NCI-H2171 (cell line): ENCODE measurements at regions not wholly inside any gene's neighbourhood (a gene's known extent, or its start where the extent isn't known, plus 50 kb on each side); places are given as distances from the start of the nearest gene placed in this dataset.
"Not testable (repeated sequence)": the region's sequence is repeated elsewhere in the genome, so short reads cannot be mapped to it uniquely, and the experiment has no call there.

Experiments
- DNase-seq: peaks from one replicate; lab custom pipeline; 2025; lab: John Stamatoyannopoulos, UW

DNA sequence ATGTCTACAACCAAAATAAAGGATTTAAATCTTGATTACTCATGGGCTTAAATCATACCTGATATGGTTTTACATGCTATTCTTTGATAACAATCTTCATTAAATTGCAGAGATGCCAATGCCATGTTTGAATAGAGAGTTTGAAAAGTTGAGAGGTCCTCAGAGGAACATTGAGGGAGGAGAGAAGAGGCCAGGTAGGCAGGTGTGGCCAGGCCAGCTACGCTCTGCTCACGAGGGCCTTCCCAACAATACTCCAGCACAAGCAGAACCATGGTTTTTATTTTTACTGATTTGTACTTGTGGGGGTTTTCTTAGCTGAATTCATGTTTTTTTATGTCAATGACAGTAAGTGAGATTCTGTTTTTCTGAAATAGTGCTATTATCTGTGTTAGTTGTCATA, 158.1 kb upstream of the RFC3 start:
- no peak for DNase-seq

DNA sequence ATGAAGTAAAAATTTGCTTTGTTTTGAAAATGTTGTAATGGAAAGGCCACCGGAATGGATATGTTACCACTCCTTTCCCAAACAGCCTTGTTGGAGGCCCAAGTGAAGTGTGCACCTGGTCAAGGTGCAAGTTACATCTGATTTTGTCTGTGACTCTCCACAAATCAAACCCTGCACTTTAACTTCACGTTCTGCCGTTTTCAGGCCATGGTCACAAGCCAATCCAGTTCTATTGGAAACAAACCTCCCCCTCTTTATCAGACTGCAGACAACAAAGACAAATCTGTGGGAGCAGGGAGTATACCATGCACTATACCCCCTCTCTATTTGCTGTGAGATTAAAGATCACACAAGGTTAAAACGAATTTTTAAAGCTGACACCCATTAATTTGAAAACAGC, 155.6 kb upstream of the RFC3 start:
- DNase-seq, result no peak

DNA sequence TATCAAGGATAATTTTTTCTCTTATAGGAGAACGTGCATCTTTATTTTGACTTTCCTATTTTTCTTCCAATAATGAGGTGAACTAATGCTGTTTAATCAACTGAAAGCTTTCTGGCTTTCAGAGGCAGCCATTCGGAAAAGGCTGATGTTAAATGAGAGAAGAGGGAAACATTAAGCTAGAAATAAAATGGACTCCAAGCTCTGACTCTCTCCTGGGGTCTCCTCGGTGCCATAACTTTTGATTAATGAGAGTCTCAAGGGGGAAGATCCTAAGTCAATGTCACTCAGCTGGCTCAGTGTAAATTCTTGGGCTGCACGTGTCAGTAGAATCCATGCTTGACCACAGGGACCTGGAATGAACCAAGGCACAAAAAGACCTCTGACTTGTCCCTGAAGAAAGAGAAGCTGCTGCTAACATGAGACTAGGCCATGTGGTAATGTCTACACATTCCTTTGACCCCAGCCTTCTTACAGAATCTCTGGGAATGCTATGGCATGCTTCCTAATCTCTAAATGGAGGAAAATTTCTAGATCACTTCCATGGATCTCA, 152.2 kb upstream of the RFC3 start:
- no peak for DNase-seq

DNA sequence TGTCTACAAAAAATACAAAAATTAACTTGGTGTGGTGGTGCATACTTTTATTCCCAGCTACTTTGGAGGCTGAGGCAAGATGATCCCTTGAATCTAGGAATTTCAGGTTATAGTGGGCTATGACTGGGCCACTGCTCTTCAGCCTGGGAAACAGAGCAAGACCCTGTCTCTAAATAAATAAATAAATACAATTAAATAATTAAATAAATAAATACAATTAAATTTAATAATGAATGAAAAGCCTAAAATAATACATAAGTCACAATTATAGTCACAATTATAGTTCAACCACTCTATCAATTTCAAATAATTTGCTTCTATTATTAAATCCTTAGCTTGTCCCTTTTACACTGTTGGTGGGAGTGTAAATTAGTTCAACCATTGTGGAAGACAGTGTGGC, 146.4 kb upstream of the RFC3 start:
- DNase-seq, result no peak

DNA sequence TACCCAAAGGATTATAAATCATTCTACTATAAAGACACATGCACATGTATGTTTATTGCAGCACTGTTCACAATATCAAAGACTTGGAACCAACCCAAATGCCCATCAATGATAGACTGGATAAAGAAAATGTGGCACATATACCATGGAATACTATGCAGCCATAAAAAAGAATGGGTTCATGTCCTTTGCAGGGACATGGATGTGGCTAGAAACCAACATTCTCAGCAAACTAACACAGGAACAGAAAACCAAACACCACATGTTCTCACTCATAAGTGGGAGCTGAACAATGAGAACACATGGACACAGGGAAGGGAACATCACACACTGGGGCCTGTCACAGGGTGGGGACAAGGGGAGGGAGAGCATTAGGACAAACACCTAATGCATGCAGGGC, 145.9 kb upstream of the RFC3 start:
- not testable (repeated sequence) for DNase-seq

DNA sequence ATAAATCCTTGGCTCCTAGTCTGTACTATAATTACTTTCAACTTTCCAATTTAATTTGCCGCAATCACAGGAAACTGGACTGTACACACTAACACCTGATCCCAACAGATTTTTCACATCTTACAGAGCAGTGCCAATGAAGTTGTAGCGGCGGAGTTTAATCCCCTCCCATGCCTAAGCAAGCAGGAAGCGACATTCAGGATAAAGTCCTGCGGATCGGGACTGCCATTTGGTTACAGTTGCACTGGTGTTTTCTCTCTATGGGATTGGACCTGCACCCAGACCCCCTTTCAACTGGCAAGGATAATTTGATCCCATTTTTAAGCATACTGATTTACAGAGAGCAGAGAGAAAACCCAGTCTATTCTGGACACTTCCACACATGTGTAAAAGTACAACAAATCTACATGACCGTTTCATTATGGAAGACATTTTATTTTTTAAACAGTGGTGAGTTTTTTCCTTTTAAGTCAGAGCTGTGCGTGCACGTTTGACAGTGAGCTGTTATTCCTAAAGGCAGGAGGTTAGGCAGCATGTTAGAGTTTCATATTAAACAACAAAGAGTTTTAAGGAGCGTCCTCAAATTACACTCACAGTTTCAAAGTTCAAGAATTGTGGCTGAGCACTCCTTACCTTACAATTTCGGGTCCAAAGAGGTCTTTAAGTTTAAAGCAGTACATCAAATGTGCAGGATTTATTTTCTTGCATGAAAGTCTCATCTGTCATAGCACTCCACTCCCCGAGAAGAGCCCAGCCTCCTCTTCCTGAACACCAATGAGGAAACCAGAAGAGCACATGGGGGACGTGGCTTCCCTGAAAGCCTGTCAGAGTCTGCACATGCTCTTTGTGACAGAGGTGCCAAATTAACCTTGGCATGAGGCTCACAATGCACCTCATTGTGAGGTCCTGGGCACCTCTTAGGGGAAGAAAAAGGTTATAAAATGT, 141.6 kb upstream of the RFC3 start:
- DNase-seq, result no peak

DNA sequence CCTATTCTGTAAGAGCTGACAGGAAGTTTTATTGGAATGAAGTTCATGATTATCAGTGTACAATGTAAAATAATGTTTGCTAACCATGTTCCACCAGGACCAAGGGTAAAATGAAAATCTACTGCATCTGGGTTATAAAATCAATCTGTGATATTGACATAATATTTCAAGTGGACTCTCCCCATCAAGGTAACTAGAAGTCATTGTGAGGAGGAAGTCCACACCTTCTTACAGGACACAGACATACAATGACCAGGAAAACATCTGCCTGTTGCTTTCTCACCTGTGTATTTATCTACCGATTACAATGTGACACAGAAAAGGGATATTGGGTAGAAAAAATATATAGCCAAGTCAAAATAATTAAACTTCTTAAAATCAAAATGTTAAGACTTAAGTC, 140.7 kb upstream of the RFC3 start:
- no peak for DNase-seq

DNA sequence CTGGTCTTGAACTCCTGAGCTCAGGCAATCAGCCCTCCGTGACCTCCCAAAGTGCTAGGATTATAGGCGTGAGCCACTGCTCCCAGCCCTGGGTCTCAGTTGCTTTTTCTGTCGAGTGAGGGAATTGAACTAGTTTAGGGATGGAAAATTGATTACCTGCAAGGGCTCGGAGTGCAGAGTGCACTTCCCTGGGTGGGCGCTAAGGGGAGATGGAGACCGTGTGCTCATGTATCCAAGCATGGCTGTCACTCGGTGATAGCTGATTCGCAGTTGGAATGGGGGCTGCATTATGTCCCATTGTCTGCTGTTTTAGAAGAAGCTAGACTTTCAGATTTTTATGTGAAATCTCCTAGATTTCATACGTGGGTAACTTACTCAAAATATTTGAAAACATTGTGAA, 139.9 kb upstream of the RFC3 start:
- no peak for DNase-seq

DNA sequence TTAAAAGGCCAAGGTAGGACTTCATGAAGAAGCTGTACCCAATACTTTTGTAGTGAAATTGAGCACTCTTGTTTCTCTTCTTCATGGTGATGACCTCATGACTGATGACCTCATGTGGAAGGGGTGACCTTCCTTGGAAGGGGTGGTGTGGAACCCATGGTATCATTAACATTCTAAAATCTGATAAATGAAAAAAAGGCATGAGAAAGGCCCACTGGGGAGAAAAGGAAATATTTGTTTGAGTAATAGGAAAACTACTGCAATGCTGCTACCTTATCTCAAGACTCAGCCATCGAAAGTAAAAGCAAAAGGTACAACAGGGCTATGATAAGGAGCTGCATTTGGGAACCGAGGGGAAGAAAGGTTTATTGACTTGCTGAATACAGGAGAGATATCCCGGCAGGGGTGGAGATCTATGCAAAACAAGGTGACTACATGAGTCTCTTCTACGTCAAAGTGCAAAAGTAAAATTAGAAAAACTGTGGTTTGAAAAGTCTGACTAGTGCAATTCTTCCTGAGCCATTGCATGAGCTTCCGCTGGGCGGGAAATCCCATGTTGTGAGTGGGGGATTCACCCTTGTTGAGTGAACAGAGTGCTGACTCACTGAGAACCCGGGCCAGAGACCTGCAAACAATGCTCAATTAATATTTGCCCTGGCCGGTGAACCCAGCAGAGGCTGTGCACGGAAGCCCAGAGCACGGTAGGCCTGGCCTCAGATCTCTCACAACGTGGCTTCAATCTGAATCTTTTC, 138.9 kb upstream of the RFC3 start:
- no peak for DNase-seq

DNA sequence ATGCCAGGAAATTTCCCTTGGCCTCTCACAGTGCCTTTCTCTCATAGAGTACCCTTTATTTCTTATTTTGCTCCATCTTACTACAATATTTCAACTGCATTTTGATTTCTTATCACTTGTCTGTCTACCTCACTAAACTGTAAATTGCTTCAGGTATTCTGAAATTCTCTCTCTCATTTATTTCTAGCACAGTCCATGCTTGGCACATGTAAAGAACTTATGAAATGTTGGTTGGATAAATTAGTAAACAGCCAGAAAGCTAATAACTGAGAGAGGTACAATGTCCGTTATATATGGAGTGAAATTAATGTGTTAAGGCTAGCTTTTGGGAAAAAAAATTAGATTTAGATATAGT, 138.3 kb upstream of the RFC3 start:
- no peak for DNase-seq

DNA sequence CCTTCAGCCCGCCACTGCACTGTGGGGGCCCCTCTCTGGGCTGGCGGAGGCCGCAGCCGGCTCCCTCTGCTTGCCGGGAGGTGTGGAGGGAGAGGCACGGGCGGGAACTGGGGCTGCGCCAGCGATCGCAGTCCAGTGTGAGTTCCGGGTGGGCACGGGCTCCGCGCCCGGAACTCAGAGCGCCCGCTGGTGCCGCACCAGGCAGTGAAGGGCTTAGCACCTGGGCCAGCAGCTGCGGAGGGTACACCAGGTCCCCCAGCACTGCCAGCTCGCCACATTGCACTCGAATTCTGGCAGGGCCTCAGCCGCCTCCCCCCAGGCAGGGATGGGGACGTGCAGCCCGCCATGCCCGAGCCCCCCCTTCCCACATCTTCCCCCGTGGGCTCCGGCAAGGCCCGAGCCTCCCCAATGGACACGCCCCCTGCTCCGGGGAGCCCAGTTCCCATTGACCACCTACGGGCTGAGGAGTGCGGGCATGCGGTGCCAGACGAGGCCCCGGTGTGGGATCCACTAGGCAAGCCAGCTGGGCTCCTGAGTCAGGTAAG, 135.9 kb upstream of the RFC3 start:
- no peak for DNase-seq

DNA sequence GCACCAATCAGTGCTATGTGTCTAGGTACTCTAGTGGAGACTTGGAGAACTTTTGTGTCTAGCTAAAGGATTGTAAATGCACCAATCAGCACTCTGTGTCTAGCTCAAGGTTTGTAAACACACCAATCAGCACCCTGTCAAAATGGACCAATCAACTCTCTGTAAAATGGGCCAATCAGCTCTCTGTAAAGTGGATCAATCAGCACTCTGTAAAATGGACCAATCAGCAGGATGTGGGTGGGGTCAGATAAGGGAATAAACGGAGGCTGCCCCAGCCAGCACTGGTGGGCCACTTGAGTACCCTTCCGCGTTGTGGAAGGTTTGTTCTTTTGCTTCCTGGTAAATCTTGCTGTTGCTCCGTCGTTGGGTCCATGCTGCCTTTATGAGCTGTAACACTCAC, 135.3 kb upstream of the RFC3 start:
- not testable (repeated sequence) for DNase-seq

DNA sequence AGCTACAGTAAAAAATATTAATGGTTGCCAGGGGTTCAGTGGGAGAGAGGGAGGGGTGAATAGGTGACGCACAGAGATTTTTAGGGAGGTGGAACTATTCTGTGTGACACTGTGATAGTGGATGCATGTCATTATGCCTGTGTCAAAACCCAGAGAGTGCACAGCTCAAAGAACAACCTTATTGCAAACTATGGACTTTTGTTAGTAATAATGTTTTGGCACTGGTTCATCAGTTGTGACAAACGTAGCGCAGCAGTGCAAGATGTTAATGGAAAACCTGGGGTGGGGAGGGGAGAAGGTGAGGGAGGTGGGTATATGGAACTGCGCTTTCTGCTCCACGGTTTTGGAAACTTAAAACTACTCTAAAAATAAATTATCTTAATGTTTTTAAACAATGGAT, 134.6 kb upstream of the RFC3 start:
- no peak for DNase-seq

DNA sequence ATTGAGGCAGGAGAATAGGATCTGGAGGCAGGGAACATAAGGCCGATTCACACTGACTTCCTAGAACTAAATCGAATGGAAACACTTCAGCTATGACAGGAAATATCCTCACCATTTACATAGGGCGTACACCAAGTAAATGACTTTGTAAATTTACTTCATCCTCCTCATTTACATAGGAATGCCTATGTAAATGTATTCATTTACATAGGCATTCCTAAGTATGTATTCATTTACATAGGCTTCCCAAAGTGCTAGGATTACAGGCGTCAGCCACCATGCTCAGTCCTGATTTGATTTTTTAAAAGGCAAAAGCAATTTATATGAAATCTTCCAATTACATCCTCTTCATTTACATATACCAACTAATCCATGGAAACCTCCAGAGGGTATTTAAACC, 133.1 kb upstream of the RFC3 start:
- no peak for DNase-seq

DNA sequence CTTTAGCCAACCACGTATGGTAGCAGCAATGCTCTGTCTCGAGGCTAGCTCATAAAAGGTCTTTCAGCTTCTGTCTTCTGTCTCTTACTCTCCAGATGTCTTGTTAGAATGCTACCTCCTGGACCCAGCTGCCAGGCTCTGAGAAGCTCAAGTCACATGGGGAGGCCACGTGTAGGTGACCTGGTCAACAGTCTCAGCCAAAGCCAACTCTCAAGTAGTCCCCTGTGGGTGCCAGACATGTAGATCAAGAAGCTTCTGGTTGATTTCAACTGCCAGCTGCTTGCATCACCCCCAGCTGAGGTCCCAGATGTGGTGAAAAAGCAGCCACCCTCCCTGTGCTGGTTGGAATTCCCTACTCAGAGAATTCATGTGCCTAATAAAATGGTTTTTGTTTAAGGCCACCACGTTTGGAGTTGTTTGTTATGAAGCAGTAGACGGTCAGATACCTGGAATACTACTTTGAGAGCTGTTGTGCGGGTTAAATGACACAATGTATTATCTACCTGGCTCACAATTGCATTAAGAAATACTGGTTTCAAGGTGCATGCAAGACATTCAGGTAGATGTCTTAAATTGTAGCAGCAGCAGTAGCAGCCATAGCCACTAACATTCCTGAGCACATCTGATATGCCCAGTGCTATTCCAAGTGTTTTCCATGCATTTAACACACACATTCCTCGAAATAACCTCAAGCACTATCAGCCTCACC, 131.0 kb upstream of the RFC3 start:
- DNase-seq, result no peak

DNA sequence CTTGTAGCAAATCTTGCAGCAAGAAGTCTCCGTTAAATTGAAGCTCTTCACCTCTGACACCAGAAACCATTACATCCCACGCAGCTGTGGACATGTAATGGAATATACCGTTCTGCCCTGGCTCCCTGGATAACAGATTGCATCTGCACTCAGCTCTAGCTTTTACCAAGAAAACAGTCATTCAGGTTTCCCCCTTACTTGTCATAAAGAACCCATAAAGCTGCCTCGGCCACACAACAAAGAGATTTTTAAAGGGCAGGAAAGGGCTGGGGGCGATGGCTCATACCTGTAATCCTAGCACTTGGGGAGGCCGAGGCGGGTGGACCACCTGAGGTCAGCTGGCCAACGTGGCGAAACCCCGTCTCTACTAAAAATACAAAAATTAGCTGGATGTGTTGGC, 127.6 kb upstream of the RFC3 start:
- DNase-seq, result no peak

DNA sequence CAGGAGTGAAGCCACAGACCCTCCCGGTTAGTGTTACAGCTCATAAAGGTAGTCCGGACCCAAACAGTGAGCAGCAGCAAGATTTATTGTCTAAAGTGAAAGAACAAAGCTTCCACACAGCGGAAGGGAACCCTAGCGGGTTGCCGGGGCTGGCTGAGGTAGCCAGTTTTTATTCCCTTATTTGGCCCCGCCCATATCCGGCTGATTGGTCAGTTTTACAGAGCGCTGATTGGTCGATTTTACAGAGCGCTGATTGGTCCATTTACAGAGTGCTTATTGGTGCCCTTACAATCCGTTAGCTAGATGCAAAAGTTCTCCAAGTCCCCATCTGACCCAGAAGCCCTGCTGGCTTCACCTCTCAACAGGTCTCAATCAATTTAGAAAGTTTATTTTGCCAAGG, 126.0 kb upstream of the RFC3 start:
- no peak for DNase-seq

DNA sequence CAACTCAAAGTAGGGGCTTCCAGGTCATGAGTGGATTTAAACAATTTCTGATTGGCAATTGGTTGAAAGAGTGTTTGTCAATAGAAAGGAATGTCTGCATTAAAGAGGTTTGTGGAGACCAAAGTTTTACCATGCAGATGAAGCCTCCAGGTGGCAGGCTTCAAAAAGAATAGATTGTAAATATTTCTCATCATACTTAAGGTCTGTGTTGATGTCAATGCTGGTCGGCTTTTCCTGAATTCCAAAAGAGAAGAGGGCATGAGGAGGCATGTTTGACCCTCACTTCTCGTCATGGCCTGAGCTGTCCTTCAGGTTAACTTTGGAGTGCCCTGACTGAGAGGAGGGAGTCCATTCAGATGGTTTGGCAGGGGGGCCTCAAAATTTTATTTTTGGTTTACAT, 125.4 kb upstream of the RFC3 start:
- no peak for DNase-seq

DNA sequence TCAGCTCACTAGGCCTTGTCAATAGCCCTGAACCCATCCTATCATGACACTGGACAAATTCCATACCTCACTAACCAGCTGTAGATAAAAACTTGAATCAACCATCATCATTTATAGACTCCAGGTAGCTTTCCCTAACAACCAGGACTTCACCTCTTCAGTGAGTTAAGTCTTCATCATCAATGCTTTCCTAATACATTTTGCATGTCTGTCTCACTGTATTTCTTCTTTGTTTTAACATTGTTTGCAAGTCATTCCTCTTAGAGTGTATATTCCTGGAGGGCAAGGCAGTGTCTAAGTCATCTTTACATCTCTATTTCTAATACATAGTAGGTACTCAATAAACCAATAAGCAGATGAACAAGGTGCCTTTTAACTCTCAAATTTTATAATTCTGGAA, 123.4 kb upstream of the RFC3 start:
- DNase-seq, result no peak

DNA sequence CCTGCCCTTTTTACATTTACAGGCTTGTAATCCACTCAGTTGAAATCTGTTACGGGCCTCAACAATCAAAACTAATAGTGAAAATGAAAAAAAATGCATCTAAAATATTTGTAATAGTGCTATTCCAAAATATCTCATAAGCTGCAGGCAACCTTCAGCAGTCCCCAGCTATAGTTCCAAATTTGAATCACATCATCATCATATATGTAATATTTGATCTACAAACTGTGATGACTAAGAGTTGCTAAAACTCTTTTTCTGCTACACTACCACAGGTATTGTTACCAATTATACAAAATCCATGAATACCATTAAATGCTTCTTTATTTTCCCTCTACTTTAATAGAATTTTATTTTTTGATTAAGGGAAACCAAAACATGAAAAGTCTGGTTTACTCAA, 121.4 kb upstream of the RFC3 start:
- no peak for DNase-seq

DNA sequence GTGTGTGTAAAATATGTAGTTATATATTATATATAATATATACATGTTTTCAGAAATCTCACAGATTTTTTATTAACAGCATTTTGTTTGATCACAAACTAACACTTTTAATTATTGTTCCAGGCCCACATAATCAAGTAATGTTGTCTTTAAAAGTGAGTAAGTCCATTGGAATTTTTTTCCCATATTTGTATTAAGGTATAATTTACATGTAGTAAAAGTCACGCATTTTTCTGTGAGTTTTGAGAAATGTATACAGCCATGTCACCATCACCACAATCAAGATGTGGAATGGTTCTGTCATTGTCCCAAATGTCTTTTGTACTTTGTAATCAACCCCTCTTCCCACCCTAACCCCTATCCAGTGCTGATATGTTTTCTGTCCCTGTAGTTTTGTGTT, 120.0 kb upstream of the RFC3 start:
- DNase-seq, result no peak

DNA sequence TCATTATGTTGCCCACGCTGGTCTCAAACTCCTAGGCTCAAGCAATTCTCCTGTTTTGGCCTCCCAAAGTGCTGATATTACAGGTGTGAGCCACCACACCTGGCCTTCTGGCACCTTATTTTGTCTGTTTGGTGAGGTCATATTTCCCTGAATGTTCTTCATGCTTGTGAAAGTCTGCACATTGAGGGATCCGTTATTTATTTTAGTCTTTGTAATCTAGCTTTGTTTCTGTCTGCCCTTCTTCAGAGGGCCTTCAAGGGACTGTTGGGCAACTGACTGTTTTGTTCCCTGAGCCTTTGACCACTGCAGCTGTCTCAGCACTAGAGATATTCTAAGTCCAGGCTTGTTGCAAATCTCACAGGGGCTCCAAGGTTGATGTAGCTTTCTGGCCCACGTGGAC, 110.5 kb upstream of the RFC3 start:
- DNase-seq, result no peak
